Naive B cell (primary cell): ENCODE measurements at regions not wholly inside any gene's neighbourhood (a gene's known extent, or its start where the extent isn't known, plus 50 kb on each side); places are given as distances from the start of the nearest gene placed in this dataset.

Experiments
- ATAC-seq, 2 donors: fragments of 150-1000 bp; cut with Tn5 transposase; 2 replicates each; pipeline ENCODE4 v1.10.0; 2021; ENCODE audit warnings: low read depth in 2 of 2, mild to moderate bottlenecking in 2 of 2, moderate library complexity in 2 of 2
- DNase-seq: peaks from one replicate; pipeline ENCODE4 v3.0.0; 2022
- H3K27ac Mint-ChIP-seq, 6 donors: one replicate each; pipeline ENCODE4 v1.8.0; 2020 to 2022; ENCODE audit warnings: mild to moderate bottlenecking in 6 of 6, mixed read lengths in 6 of 6, moderate library complexity in 5 of 6, inconsistent platforms in 2 of 6
- H3K27me3 Mint-ChIP-seq, 3 donors: one replicate each; pipeline ENCODE4 v1.8.0; 2021 to 2022; ENCODE audit warnings: mixed read lengths in 3 of 3, mild to moderate bottlenecking in 1 of 3
- H3K36me3 Mint-ChIP-seq, 2 donors: one replicate each; pipeline ENCODE4 v1.8.0; 2020 to 2022; ENCODE audit warnings: mixed read lengths in 2 of 2, inconsistent platforms in 1 of 2, mild to moderate bottlenecking in 1 of 2
- H3K4me1 Mint-ChIP-seq, 3 donors: one replicate each; pipeline ENCODE4 v1.8.0; 2020 to 2022; ENCODE audit warnings: mixed read lengths in 3 of 3, inconsistent platforms in 1 of 3, mild to moderate bottlenecking in 1 of 3, moderate library complexity in 1 of 3
- H3K4me3 Mint-ChIP-seq, 8 donors: one replicate each; pipeline ENCODE4 v1.8.0; 2020 to 2022; ENCODE audit warnings: mild to moderate bottlenecking in 8 of 8, mixed read lengths in 8 of 8, moderate library complexity in 8 of 8, inconsistent platforms in 2 of 8
- H3K9me3 Mint-ChIP-seq, 7 donors: one replicate each; pipeline ENCODE4 v1.8.0; 2020 to 2022; ENCODE audit warnings: mixed read lengths in 7 of 7, mild to moderate bottlenecking in 5 of 7, inconsistent platforms in 2 of 7, moderate library complexity in 1 of 7

GRCh38 chr18:51813740-51814139 lies 526.3 kb upstream of the DCC start:
- Mint-ChIP-seq H3K27ac (no peak overlapping the region), H3K27me3 (no peaks in the 10 kb centered on the region), H3K9me3 (peaks cover 0 to 2% (median 0%) of the 10 kb centered on the region in 7 donors), H3K4me3 (no peak overlapping the region), H3K4me1 (no peaks in the 10 kb centered on the region), H3K36me3 (no peaks in the 10 kb centered on the region)
- DNase-seq (no peak), ATAC-seq (no peak)

- no peak overlapping the region for H3K27ac Mint-ChIP-seq
- H3K4me1 Mint-ChIP-seq, result no peaks in the 10 kb centered on the region
- no peak for ATAC-seq
- H3K4me3 Mint-ChIP-seq, result no peak overlapping the region
- no peak for DNase-seq
- H3K9me3 Mint-ChIP-seq, result peaks cover 0 to 4% (median 1%) of the 10 kb centered on the region in 7 donors
- no peaks in the 10 kb centered on the region for H3K27me3 Mint-ChIP-seq
- H3K36me3 Mint-ChIP-seq, result no peaks in the 10 kb centered on the region
Measured at GRCh38 chr18:51821610-51822009, 518.4 kb upstream of the DCC start.

- ATAC-seq, result no peak
- H3K27ac Mint-ChIP-seq, result no peak overlapping the region
- no peak for DNase-seq
- H3K9me3 Mint-ChIP-seq, result peaks cover 0 to 19% (median 8%) of the 10 kb centered on the region in 7 donors
- no peaks in the 10 kb centered on the region for H3K36me3 Mint-ChIP-seq
- no peaks in the 10 kb centered on the region for H3K4me1 Mint-ChIP-seq
- H3K27me3 Mint-ChIP-seq, result no peaks in the 10 kb centered on the region
- no peak overlapping the region for H3K4me3 Mint-ChIP-seq
Measured at GRCh38 chr18:51824746-51825145, 515.3 kb upstream of the DCC start.

- no peaks in the 10 kb centered on the region for H3K36me3 Mint-ChIP-seq
- ATAC-seq (no peak), DNase-seq (no peak)
- no peak overlapping the region for H3K4me3 Mint-ChIP-seq
- no peaks in the 10 kb centered on the region for H3K27me3 Mint-ChIP-seq
- H3K27ac Mint-ChIP-seq, result no peak overlapping the region
- H3K4me1 Mint-ChIP-seq, result no peaks in the 10 kb centered on the region
- peaks cover 0 to 6% (median 3%) of the 10 kb centered on the region in 7 donors for H3K9me3 Mint-ChIP-seq
Measured at GRCh38 chr18:51833850-51834249, 506.1 kb upstream of the DCC start.

- Mint-ChIP-seq H3K27me3 (no peaks in the 10 kb centered on the region), H3K9me3 (peaks cover 9 to 27% (median 13%) of the 10 kb centered on the region in 7 donors), H3K4me1 (no peaks in the 10 kb centered on the region), H3K4me3 (no peak overlapping the region), H3K27ac (no peak overlapping the region), H3K36me3 (no peaks in the 10 kb centered on the region)
- DNase-seq (no peak), ATAC-seq (no peak)
Measured at GRCh38 chr18:51848702-51849101, 491.3 kb upstream of the DCC start.

- DNase-seq (no peak), ATAC-seq (no peak)
- H3K9me3 Mint-ChIP-seq, result peaks cover 0 to 16% (median 6%) of the 10 kb centered on the region in 7 donors
- no peak overlapping the region for H3K4me3 Mint-ChIP-seq
- H3K27ac Mint-ChIP-seq, result no peak overlapping the region
- no peaks in the 10 kb centered on the region for H3K27me3 Mint-ChIP-seq
- H3K36me3 Mint-ChIP-seq, result no peaks in the 10 kb centered on the region
- H3K4me1 Mint-ChIP-seq, result no peaks in the 10 kb centered on the region
Measured at GRCh38 chr18:51852681-51853080, 487.3 kb upstream of the DCC start.

- no peak for DNase-seq
- H3K4me1 Mint-ChIP-seq, result no peaks in the 10 kb centered on the region
- peaks cover 0 to 6% (median under 1%) of the 10 kb centered on the region in 7 donors for H3K9me3 Mint-ChIP-seq
- no peak overlapping the region for H3K4me3 Mint-ChIP-seq
- no peaks in the 10 kb centered on the region for H3K36me3 Mint-ChIP-seq
- no peak for ATAC-seq
- no peak overlapping the region for H3K27ac Mint-ChIP-seq
- H3K27me3 Mint-ChIP-seq, result no peaks in the 10 kb centered on the region
Measured at GRCh38 chr18:51857989-51858388, 482.0 kb upstream of the DCC start.

- Mint-ChIP-seq H3K4me1 (no peaks in the 10 kb centered on the region), H3K4me3 (no peak overlapping the region), H3K9me3 (peaks cover 0 to 11% (median 3%) of the 10 kb centered on the region in 7 donors), H3K27ac (no peak overlapping the region), H3K36me3 (no peaks in the 10 kb centered on the region), H3K27me3 (no peaks in the 10 kb centered on the region)
- no peak for DNase-seq
- no peak for ATAC-seq
Measured at GRCh38 chr18:51861046-51861445, 479.0 kb upstream of the DCC start.

- H3K27ac Mint-ChIP-seq, result no peak overlapping the region
- H3K4me1 Mint-ChIP-seq, result no peaks in the 10 kb centered on the region
- no peaks in the 10 kb centered on the region for H3K36me3 Mint-ChIP-seq
- H3K9me3 Mint-ChIP-seq, result peaks cover 0 to 11% (median 3%) of the 10 kb centered on the region in 7 donors
- DNase-seq, result no peak
- no peak for ATAC-seq
- no peaks in the 10 kb centered on the region for H3K27me3 Mint-ChIP-seq
- H3K4me3 Mint-ChIP-seq, result no peak overlapping the region
Measured at GRCh38 chr18:51862051-51862715, 477.8 kb upstream of the DCC start.

- Mint-ChIP-seq H3K27ac (no peak overlapping the region), H3K4me3 (no peak overlapping the region), H3K27me3 (no peaks in the 10 kb centered on the region), H3K9me3 (peaks cover 2 to 11% (median 7%) of the 10 kb centered on the region in 7 donors), H3K36me3 (no peaks in the 10 kb centered on the region), H3K4me1 (no peaks in the 10 kb centered on the region)
- DNase-seq (no peak), ATAC-seq (no peak)
Measured at GRCh38 chr18:51864219-51864965, 475.6 kb upstream of the DCC start.

- Mint-ChIP-seq H3K4me3 (no peak overlapping the region), H3K27ac (no peak overlapping the region), H3K4me1 (no peaks in the 10 kb centered on the region), H3K36me3 (no peaks in the 10 kb centered on the region), H3K27me3 (no peaks in the 10 kb centered on the region), H3K9me3 (peaks cover 2 to 16% (median 7%) of the 10 kb centered on the region in 7 donors)
- no peak for ATAC-seq
- no peak for DNase-seq
Measured at GRCh38 chr18:51865538-51865937, 474.5 kb upstream of the DCC start.

GRCh38 chr18:51867767-51868166 lies 472.2 kb upstream of the DCC start:
- Mint-ChIP-seq H3K9me3 (peaks cover 2 to 20% (median 7%) of the 10 kb centered on the region in 7 donors), H3K4me3 (no peak overlapping the region), H3K36me3 (no peaks in the 10 kb centered on the region), H3K4me1 (no peaks in the 10 kb centered on the region), H3K27me3 (no peaks in the 10 kb centered on the region), H3K27ac (no peak overlapping the region)
- ATAC-seq (no peak), DNase-seq (no peak)

GRCh38 chr18:51878724-51879123 lies 461.3 kb upstream of the DCC start:
- Mint-ChIP-seq H3K4me1 (no peaks in the 10 kb centered on the region), H3K9me3 (peaks cover 2 to 16% (median 7%) of the 10 kb centered on the region in 7 donors), H3K4me3 (no peak overlapping the region), H3K27ac (no peak overlapping the region), H3K36me3 (no peaks in the 10 kb centered on the region), H3K27me3 (no peaks in the 10 kb centered on the region)
- DNase-seq, result no peak
- no peak for ATAC-seq

GRCh38 chr18:51879329-51879728 lies 460.7 kb upstream of the DCC start:
- Mint-ChIP-seq H3K27ac (no peak overlapping the region), H3K27me3 (no peaks in the 10 kb centered on the region), H3K36me3 (no peaks in the 10 kb centered on the region), H3K4me3 (no peak overlapping the region), H3K4me1 (no peaks in the 10 kb centered on the region), H3K9me3 (peaks cover 2 to 16% (median 7%) of the 10 kb centered on the region in 7 donors)
- no peak for DNase-seq
- ATAC-seq, result no peak
